ENCODE measurements at regions not wholly inside any gene's neighbourhood (a gene's known extent, or its start where the extent isn't known, plus 50 kb on each side); places are given as distances from the start of the nearest gene placed in this dataset.

DNA sequence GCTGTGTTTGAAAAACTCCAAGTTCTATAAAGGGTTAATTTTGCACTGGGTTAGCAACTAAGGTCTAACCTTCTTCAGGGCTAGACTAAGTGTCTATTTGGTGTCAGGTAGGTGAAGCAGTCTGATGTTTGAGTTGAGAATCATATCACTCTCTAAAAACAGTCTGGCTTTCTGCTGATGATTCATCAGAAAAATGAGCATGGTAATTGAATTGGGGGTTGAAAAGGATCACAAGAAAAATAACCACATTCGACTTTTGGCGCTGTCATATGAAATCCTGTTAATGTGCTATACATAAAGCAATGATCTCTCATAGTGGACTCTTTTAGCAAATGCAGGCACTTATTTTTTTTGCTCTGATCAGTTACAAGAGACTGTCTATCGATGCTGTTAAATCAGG lies 242.2 kb upstream of the AZI2 start:
- no peak overlapping the region for H3K4me3 ChIP-seq (ENCODE audit: low read length)
- TF ChIP-seq, protein P1, sequence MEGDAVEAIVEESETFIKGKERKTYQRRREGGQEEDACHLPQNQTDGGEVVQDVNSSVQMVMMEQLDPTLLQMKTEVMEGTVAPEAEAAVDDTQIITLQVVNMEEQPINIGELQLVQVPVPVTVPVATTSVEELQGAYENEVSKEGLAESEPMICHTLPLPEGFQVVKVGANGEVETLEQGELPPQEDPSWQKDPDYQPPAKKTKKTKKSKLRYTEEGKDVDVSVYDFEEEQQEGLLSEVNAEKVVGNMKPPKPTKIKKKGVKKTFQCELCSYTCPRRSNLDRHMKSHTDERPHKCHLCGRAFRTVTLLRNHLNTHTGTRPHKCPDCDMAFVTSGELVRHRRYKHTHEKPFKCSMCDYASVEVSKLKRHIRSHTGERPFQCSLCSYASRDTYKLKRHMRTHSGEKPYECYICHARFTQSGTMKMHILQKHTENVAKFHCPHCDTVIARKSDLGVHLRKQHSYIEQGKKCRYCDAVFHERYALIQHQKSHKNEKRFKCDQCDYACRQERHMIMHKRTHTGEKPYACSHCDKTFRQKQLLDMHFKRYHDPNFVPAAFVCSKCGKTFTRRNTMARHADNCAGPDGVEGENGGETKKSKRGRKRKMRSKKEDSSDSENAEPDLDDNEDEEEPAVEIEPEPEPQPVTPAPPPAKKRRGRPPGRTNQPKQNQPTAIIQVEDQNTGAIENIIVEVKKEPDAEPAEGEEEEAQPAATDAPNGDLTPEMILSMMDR (conservative IDR thresholded peaks at IDR 0.05; ENCODE audit: low read depth, low read length): no peak

DNA sequence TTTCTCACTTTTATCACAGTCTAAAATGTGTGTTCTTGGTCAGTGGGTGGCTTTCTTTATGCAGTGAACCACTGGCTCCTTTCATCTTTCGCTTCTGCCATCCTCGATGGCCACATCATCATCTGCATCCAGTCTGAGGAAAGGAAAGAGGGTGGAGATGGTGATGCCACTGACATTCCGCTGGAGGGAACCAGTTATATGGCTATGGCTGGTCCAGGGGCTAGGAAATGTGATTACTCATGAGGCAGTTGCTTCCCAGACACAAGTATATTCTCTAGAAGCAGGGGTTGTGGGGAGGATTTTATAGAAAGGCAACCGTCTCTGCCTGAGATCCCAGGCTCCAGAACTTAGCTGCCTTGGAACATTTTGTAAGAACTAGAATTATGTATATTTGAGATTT lies 246.7 kb upstream of the AZI2 start:
- no peak overlapping the region for H3K4me3 ChIP-seq (ENCODE audit: low read length)
- TF ChIP-seq, protein P1 (conservative IDR thresholded peaks at IDR 0.05; ENCODE audit: low read depth, low read length): no peak
- no peak for DNase-seq (ENCODE audit: low read depth)

More for the DNA sequence above, 242.2 kb upstream of the AZI2 start:
- DNase-seq (ENCODE audit: low read depth): no peak

DNA sequence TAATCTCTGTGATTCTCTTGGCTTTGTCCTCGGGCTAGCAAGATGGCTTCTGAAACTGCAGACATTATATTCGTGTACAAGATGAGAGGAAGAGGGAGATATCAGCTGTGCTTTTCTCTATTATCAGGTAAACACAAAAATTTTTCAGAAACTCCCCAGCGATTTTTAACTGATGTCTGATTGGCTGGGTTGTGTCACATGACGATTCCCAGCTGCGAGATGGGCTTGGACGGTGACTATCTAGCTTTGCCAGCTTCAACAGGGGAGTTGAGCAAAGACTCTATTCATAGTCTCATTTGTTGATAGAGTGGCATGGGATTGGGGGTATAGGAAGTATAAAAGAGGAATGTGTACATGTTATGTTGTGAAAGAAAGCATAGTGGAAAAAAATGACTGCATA lies 248.8 kb upstream of the AZI2 start:
- TF ChIP-seq, protein P1 (conservative IDR thresholded peaks at IDR 0.05; ENCODE audit: low read depth, low read length): no peak
- DNase-seq (ENCODE audit: low read depth): no peak
- H3K4me3 ChIP-seq (ENCODE audit: low read length): no peak overlapping the region

DNA sequence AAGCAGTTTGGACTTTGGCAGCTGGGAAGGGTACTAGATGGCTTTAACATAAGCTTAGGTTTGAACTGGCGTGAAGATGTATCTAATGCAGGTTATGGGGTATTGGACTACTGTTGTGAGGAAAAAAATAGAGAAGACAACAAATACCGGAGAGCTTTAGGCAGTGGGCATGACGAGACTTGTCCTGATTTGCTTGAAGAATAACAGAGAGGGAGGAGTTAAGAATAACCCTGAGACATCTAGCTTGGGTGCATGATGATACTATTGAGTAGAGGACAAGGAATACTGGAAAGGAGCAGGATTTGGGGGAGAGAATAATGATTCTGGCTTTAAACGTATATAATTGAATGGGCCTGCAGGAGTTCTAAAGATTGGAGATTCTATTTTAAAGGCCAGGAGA lies 249.5 kb upstream of the AZI2 start:
- TF ChIP-seq, protein P1 (conservative IDR thresholded peaks at IDR 0.05; ENCODE audit: low read depth, low read length): no peak
- H3K4me3 ChIP-seq (ENCODE audit: low read length): no peak overlapping the region
- no peak for DNase-seq (ENCODE audit: low read depth)

DNA sequence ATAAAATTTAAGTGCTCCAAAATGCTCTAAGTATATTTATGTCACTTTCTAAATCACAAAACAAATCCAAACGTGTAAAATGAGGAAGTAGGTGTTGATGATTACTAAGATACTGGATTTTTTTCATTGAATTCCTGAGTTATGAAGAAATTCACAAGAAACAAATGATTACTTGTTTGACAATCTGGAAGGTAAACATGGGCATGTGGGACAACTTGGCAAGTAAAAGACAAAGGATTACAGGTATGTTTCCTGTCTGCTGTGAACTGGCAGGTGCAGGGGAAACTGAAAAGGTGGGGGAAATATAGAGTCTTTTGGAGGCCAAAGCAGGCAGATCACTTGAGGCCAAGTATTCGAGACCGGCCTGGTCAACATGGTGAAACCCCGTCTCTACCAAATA lies 252.7 kb upstream of the AZI2 start:
- DNase-seq (ENCODE audit: low read depth): no peak
- H3K4me3 ChIP-seq (ENCODE audit: low read length): no peak overlapping the region
- TF ChIP-seq, protein P1 (conservative IDR thresholded peaks at IDR 0.05; ENCODE audit: low read depth, low read length): no peak

DNA sequence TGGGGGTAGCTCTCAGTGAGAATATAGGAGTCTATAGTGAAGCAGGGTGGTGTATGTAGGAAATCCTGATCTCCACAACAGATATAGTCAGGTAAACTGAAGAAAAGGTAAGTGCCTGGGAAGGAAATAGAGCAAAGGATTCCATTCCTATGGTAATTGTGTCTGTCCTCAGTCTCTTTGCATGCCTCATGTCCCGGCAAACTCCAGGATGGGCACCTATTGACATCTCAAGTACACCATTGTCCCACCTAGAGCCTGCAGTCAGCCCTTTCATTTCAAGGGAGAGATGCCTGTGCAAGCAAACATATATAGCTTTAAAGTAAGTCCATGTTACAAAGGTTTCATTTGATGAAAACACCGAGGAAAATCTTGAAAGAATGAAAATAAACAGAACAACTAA lies 257.7 kb upstream of the AZI2 start:
- DNase-seq (ENCODE audit: low read depth): no peak
- no peak overlapping the region for H3K4me3 ChIP-seq (ENCODE audit: low read length)
- TF ChIP-seq, protein P1 (conservative IDR thresholded peaks at IDR 0.05; ENCODE audit: low read depth, low read length): no peak

DNA sequence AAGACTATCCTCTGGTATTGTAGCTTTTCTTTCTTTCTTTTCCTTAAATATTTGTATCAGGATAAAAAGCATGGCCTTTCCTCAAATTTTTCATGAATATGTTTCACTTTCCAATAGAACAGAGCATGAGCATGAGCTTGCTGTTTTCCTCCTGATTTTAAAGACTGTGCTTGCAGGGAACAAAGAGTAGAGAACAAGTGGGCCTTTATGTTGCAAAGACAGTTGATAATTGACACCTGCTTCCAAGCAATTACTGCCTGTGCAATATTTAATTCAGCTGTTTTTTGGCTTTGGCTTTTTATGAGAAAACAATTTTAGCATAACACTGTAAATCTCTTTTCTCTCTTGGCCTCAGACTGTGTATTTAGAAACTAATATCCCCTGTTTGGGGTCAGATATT lies 263.6 kb upstream of the AZI2 start:
- TF ChIP-seq, protein P1 (conservative IDR thresholded peaks at IDR 0.05; ENCODE audit: low read depth, low read length): no peak
- DNase-seq (ENCODE audit: low read depth): no peak

More for the DNA sequence above, 263.6 kb upstream of the AZI2 start:
- H3K4me3 ChIP-seq (ENCODE audit: low read length): no peak overlapping the region

Measured in retinal pigment epithelial cell (primary cell).